ENCODE measurements at regions not wholly inside any gene's neighbourhood (a gene's known extent, or its start where the extent isn't known, plus 50 kb on each side); places are given as distances from the start of the nearest gene placed in this dataset.

- H3K36me3 ChIP-seq = no peaks in the 10 kb centered on the region
- TF ChIP-seq Cebpa-rat (IDR thresholded peaks at IDR 0.05) = no peak
- H3K27ac ChIP-seq = no peak overlapping the region
- H4K20me1 ChIP-seq = no peaks in the 10 kb centered on the region
- no peaks in the 10 kb centered on the region for H3K4me1 ChIP-seq
- no peaks in the 10 kb centered on the region for H3K27me3 ChIP-seq
- no peak overlapping the region for H3K4me3 ChIP-seq
- H3K9ac ChIP-seq = no peak overlapping the region
- no peak overlapping the region for H3K4me2 ChIP-seq
- H3K9me3 ChIP-seq (replicated peaks in 1 of 11) = no peaks in the 10 kb centered on the region
Measured at GRCh38 chr6:147906361-147906760, 397.9 kb downstream of the SAMD5 start.

- no peak overlapping the region for H3K27ac ChIP-seq
- TF ChIP-seq Cebpa-rat (IDR thresholded peaks at IDR 0.05) = no peak
- H3K36me3 ChIP-seq = no peaks in the 10 kb centered on the region
- H3K4me1 ChIP-seq = no peaks in the 10 kb centered on the region
- no peaks in the 10 kb centered on the region for H4K20me1 ChIP-seq
- H3K4me3 ChIP-seq = no peak overlapping the region
- H3K4me2 ChIP-seq = no peak overlapping the region
- no peaks in the 10 kb centered on the region for H3K9me3 ChIP-seq (replicated peaks in 1 of 11)
- no peaks in the 10 kb centered on the region for H3K27me3 ChIP-seq
- H3K9ac ChIP-seq = no peak overlapping the region
Measured at GRCh38 chr6:147909640-147910039, 401.1 kb downstream of the SAMD5 start.

- H3K9me3 ChIP-seq (replicated peaks in 1 of 11) = no peaks in the 10 kb centered on the region
- H3K4me1 ChIP-seq = no peaks in the 10 kb centered on the region
- no peak overlapping the region for H3K9ac ChIP-seq
- H4K20me1 ChIP-seq = no peaks in the 10 kb centered on the region
- H3K4me3 ChIP-seq = no peak overlapping the region
- H3K27ac ChIP-seq = no peak overlapping the region
- H3K36me3 ChIP-seq = no peaks in the 10 kb centered on the region
- TF ChIP-seq Cebpa-rat (IDR thresholded peaks at IDR 0.05) = no peak
- H3K27me3 ChIP-seq = no peaks in the 10 kb centered on the region
- H3K4me2 ChIP-seq = no peak overlapping the region
Measured at GRCh38 chr6:147910281-147910680, 401.8 kb downstream of the SAMD5 start.

- no peak overlapping the region for H3K27ac ChIP-seq
- H3K27me3 ChIP-seq = no peaks in the 10 kb centered on the region
- no peak for TF ChIP-seq Cebpa-rat (IDR thresholded peaks at IDR 0.05)
- H3K4me3 ChIP-seq = no peak overlapping the region
- no peak overlapping the region for H3K4me2 ChIP-seq
- no peaks in the 10 kb centered on the region for H3K36me3 ChIP-seq
- H4K20me1 ChIP-seq = no peaks in the 10 kb centered on the region
- no peak overlapping the region for H3K9ac ChIP-seq
- H3K9me3 ChIP-seq (replicated peaks in 1 of 11) = no peaks in the 10 kb centered on the region
- no peaks in the 10 kb centered on the region for H3K4me1 ChIP-seq
Measured at GRCh38 chr6:147911057-147911456, 402.6 kb downstream of the SAMD5 start.

- Histone ChIP-seq H3K36me3 (no peaks in the 10 kb centered on the region), H3K9ac (no peak overlapping the region), H4K20me1 (no peaks in the 10 kb centered on the region), H3K27me3 (no peaks in the 10 kb centered on the region), H3K4me3 (no peak overlapping the region), H3K4me2 (no peak overlapping the region), H3K27ac (no peak overlapping the region), H3K9me3 (replicated peaks in 1 of 11) (no peaks in the 10 kb centered on the region), H3K4me1 (no peaks in the 10 kb centered on the region)
- no peak for TF ChIP-seq Cebpa-rat (IDR thresholded peaks at IDR 0.05)
Measured at GRCh38 chr6:147911686-147912085, 403.2 kb downstream of the SAMD5 start.

- Histone ChIP-seq H3K27ac (no peak overlapping the region), H3K4me2 (no peak overlapping the region), H3K36me3 (no peaks in the 10 kb centered on the region), H3K9ac (no peak overlapping the region), H3K4me1 (no peaks in the 10 kb centered on the region), H3K9me3 (replicated peaks in 1 of 11) (peaks cover 10 to 28% (median 16%) of the 10 kb centered on the region in 11 experiments; a peak in 18 of 22 replicates), H3K4me3 (no peak overlapping the region), H4K20me1 (no peaks in the 10 kb centered on the region), H3K27me3 (no peaks in the 10 kb centered on the region)
- TF ChIP-seq Cebpa-rat (IDR thresholded peaks at IDR 0.05) = no peak
Measured at GRCh38 chr6:147922799-147923198, 414.3 kb downstream of the SAMD5 start.

- no peaks in the 10 kb centered on the region for H3K27me3 ChIP-seq
- H3K4me3 ChIP-seq = no peak overlapping the region
- peaks cover 18 to 39% (median 26%) of the 10 kb centered on the region in 11 experiments; a peak in 21 of 22 replicates for H3K9me3 ChIP-seq (replicated peaks in 1 of 11)
- no peaks in the 10 kb centered on the region for H3K36me3 ChIP-seq
- H4K20me1 ChIP-seq = no peaks in the 10 kb centered on the region
- H3K4me2 ChIP-seq = no peak overlapping the region
- TF ChIP-seq Cebpa-rat (IDR thresholded peaks at IDR 0.05) = no peak
- H3K27ac ChIP-seq = no peak overlapping the region
- H3K4me1 ChIP-seq = no peaks in the 10 kb centered on the region
- no peak overlapping the region for H3K9ac ChIP-seq
Measured at GRCh38 chr6:147924598-147924997, 416.1 kb downstream of the SAMD5 start.

- H3K4me3 ChIP-seq = no peak overlapping the region
- no peak overlapping the region for H3K9ac ChIP-seq
- no peaks in the 10 kb centered on the region for H3K36me3 ChIP-seq
- no peak overlapping the region for H3K27ac ChIP-seq
- no peak for TF ChIP-seq Cebpa-rat (IDR thresholded peaks at IDR 0.05)
- H3K4me2 ChIP-seq = no peak overlapping the region
- no peaks in the 10 kb centered on the region for H3K27me3 ChIP-seq
- H3K4me1 ChIP-seq = no peaks in the 10 kb centered on the region
- peaks cover 18 to 39% (median 26%) of the 10 kb centered on the region in 11 experiments; a peak in 21 of 22 replicates for H3K9me3 ChIP-seq (replicated peaks in 1 of 11)
- no peaks in the 10 kb centered on the region for H4K20me1 ChIP-seq
Measured at GRCh38 chr6:147925826-147926225, 416.8 kb upstream of the SASH1 start.

- H3K27ac ChIP-seq = no peak overlapping the region
- peaks cover 10 to 29% (median 18%) of the 10 kb centered on the region in 11 experiments; a peak in 21 of 22 replicates for H3K9me3 ChIP-seq (replicated peaks in 1 of 11)
- no peaks in the 10 kb centered on the region for H3K4me1 ChIP-seq
- H3K4me2 ChIP-seq = no peak overlapping the region
- H3K9ac ChIP-seq = no peak overlapping the region
- no peak overlapping the region for H3K4me3 ChIP-seq
- no peaks in the 10 kb centered on the region for H3K27me3 ChIP-seq
- no peaks in the 10 kb centered on the region for H4K20me1 ChIP-seq
- no peaks in the 10 kb centered on the region for H3K36me3 ChIP-seq
- TF ChIP-seq Cebpa-rat (IDR thresholded peaks at IDR 0.05) = no peak
Measured at GRCh38 chr6:147930745-147931144, 411.9 kb upstream of the SASH1 start.

- Histone ChIP-seq H3K9ac (no peak overlapping the region), H3K4me1 (no peaks in the 10 kb centered on the region), H3K27ac (no peak overlapping the region), H3K4me2 (no peak overlapping the region), H3K9me3 (replicated peaks in 1 of 11) (peaks cover 6 to 11% (median 9%) of the 10 kb centered on the region in 11 experiments; a peak in 15 of 22 replicates), H3K36me3 (no peaks in the 10 kb centered on the region), H3K4me3 (no peak overlapping the region), H4K20me1 (no peaks in the 10 kb centered on the region), H3K27me3 (no peaks in the 10 kb centered on the region)
- no peak for TF ChIP-seq Cebpa-rat (IDR thresholded peaks at IDR 0.05)
Measured at GRCh38 chr6:147933224-147933623, 409.4 kb upstream of the SASH1 start.

Data from BLaER1 treated with 17β-estradiol and CSF1 and Interleukin-3, amounts not matched to agents 10 nM and 100 nM (cell line).